Erythroblast (primary cell): ENCODE measurements at regions not wholly inside any gene's neighbourhood (a gene's known extent, or its start where the extent isn't known, plus 50 kb on each side); places are given as distances from the start of the nearest gene placed in this dataset.

ENCODE experiments used
- GATA1 ChIP-seq: IDR thresholded peaks from 2 replicates; pipeline ENCODE4 v1.6.1; 2011; ENCODE audit warnings: low read depth, mild to moderate bottlenecking, control low read depth, low read length, moderate library complexity
- POLR2A ChIP-seq: IDR thresholded peaks from 2 replicates; pipeline ENCODE4 v1.6.1; 2011; ENCODE audit warnings: mild to moderate bottlenecking, low read length

GRCh38 chr3:31413515-31413914 lies 119.2 kb upstream of the STT3B start:
- TF ChIP-seq POLR2A (no peak), GATA1 (no peak)
